RWPE2 (cell line): ENCODE measurements at regions not wholly inside any gene's neighbourhood (a gene's known extent, or its start where the extent isn't known, plus 50 kb on each side); places are given as distances from the start of the nearest gene placed in this dataset.

Experiments
- ATAC-seq: fragments of 200-7000 bp; cut with Tn5 transposase; 3 replicates; pipeline ENCODE4 v1.9.1; 2021; ENCODE audit warnings: low read depth
- DNase-seq: peaks from one replicate; pipeline ENCODE4 v3.0.0-alpha.2; 2020; ENCODE audit warnings: low spot score
- H3K27ac ChIP-seq: fragments of 450-650 bp; 2 replicates; pipeline ENCODE4 v1.5.1; 2017; ENCODE audit warnings: mild to moderate bottlenecking; ENCODE audit not compliant: poor library complexity, severe bottlenecking
- H3K27me3 ChIP-seq: fragments of 250-450 bp; sonication (Bioruptor Pico); 2 replicates; pipeline ENCODE4 v1.5.1; 2021; ENCODE audit warnings: mild to moderate bottlenecking, moderate library complexity; ENCODE audit not compliant: insufficient read depth, poor library complexity, severe bottlenecking
- H3K36me3 ChIP-seq: fragments of 250-450 bp; sonication (Bioruptor Pico); 2 replicates; pipeline ENCODE4 v1.5.1; 2020; ENCODE audit warnings: low read depth, mild to moderate bottlenecking, moderate library complexity
- H3K4me1 ChIP-seq: fragments of 250-450 bp; sonication (Bioruptor Pico); 2 replicates; pipeline ENCODE4 v1.5.1; 2021; ENCODE audit warnings: mild to moderate bottlenecking, moderate library complexity; ENCODE audit not compliant: insufficient read depth, poor library complexity, severe bottlenecking
- H3K4me3 ChIP-seq: fragments of 250-450 bp; sonication (Bioruptor Pico); 2 replicates; pipeline ENCODE4 v1.5.1; 2021; ENCODE audit warnings: mild to moderate bottlenecking, moderate library complexity; ENCODE audit not compliant: severe bottlenecking
- H3K9me3 ChIP-seq: fragments of 250-450 bp; sonication (Bioruptor Pico); 2 replicates; pipeline ENCODE4 v1.5.1; 2021; ENCODE audit warnings: mild to moderate bottlenecking, moderate library complexity; ENCODE audit not compliant: severe bottlenecking
- CTCF ChIP-seq: fragments of 450-650 bp; IDR thresholded peaks from one replicate; pipeline ENCODE4 v1.5.1; 2017; ENCODE audit warnings: mild to moderate bottlenecking, moderate library complexity; ENCODE audit not compliant: poor library complexity, severe bottlenecking

GRCh38 chr6:15839969-15840541, 177.2 kb upstream of the DTNBP1 start:
- TF ChIP-seq CTCF: no peak
- Histone ChIP-seq H3K4me3 (no peak overlapping the region), H3K4me1 (no peaks in the 10 kb centered on the region), H3K9me3 (no peaks in the 10 kb centered on the region), H3K36me3 (no peaks in the 10 kb centered on the region), H3K27me3 (no peaks in the 10 kb centered on the region), H3K27ac (no peak overlapping the region)
- ATAC-seq (no peak), DNase-seq (no peak)

GRCh38 chr6:15837205-15837604, 174.4 kb upstream of the DTNBP1 start:
- no peaks in the 10 kb centered on the region for H3K27me3 ChIP-seq
- H3K4me1 ChIP-seq: no peaks in the 10 kb centered on the region
- H3K4me3 ChIP-seq: no peak overlapping the region
- H3K27ac ChIP-seq: no peak overlapping the region
- no peaks in the 10 kb centered on the region for H3K36me3 ChIP-seq
- TF ChIP-seq CTCF: no peak
- ATAC-seq (no peak), DNase-seq (no peak)
- no peaks in the 10 kb centered on the region for H3K9me3 ChIP-seq

- no peak for TF ChIP-seq CTCF
- H3K9me3 ChIP-seq: peaks cover 2% of the 10 kb centered on the region
- ATAC-seq: no peak
Observed at GRCh38 chr6:15832841-15833240, 170.0 kb upstream of the DTNBP1 start.

GRCh38 chr6:15829156-15829555, 166.3 kb upstream of the DTNBP1 start:
- ATAC-seq (no peak), DNase-seq (no peak)
- no peak overlapping the region for H3K27ac ChIP-seq
- H3K36me3 ChIP-seq: no peaks in the 10 kb centered on the region
- H3K9me3 ChIP-seq: peaks cover 2% of the 10 kb centered on the region
- H3K4me3 ChIP-seq: no peak overlapping the region
- H3K4me1 ChIP-seq: no peaks in the 10 kb centered on the region
- no peaks in the 10 kb centered on the region for H3K27me3 ChIP-seq
- no peak for TF ChIP-seq CTCF

More at GRCh38 chr6:15832841-15833240, 170.0 kb upstream of the DTNBP1 start:
- Histone ChIP-seq H3K4me1 (no peaks in the 10 kb centered on the region), H3K27me3 (no peaks in the 10 kb centered on the region), H3K4me3 (no peak overlapping the region), H3K36me3 (no peaks in the 10 kb centered on the region), H3K27ac (no peak overlapping the region)
- no peak for DNase-seq

GRCh38 chr6:15827496-15828255, 164.8 kb upstream of the DTNBP1 start:
- peaks cover 2% of the 10 kb centered on the region for H3K9me3 ChIP-seq
- H3K4me3 ChIP-seq: no peak overlapping the region
- H3K4me1 ChIP-seq: no peaks in the 10 kb centered on the region
- no peaks in the 10 kb centered on the region for H3K36me3 ChIP-seq
- H3K27ac ChIP-seq: no peak overlapping the region
- ATAC-seq (no peak), DNase-seq (no peak)
- H3K27me3 ChIP-seq: no peaks in the 10 kb centered on the region
- no peak for TF ChIP-seq CTCF
